Calu3 (cell line): ENCODE measurements at regions not wholly inside any gene's neighbourhood (a gene's known extent, or its start where the extent isn't known, plus 50 kb on each side); places are given as distances from the start of the nearest gene placed in this dataset.
A peak's percentile ranks its signal among the peaks of the same experiment; 100 is the strongest.

Source experiments
- BruUV-seq: library from RNA; stranded (reverse); fragments of 400-500 nt; replicated peaks from 2 replicates; lab custom pipeline; 2021; lab: Mats Ljungman, UMichigan
- CTCF ChIA-PET: fragments of 300-600 bp; sonication (Branson Sonifier 250); formaldehyde crosslinking; loops from one replicate; lab custom pipeline; 2022; ENCODE audit warnings: antibody characterized with exemption; lab: Charles Lee
- DNase-seq: peaks from one replicate; pipeline ENCODE4 v3.0.0; 2022
- H3K27ac Mint-ChIP-seq: one replicate; pipeline ENCODE4 v1.8.0; 2022; ENCODE audit warnings: mixed read lengths; ENCODE audit not compliant: unreplicated experiment
- H3K27me3 Mint-ChIP-seq: one replicate; pipeline ENCODE4 v1.8.0; 2022; ENCODE audit warnings: mixed read lengths; ENCODE audit not compliant: unreplicated experiment
- H3K36me3 Mint-ChIP-seq: one replicate; pipeline ENCODE4 v1.8.0; 2022; ENCODE audit warnings: mild to moderate bottlenecking, moderate library complexity, mixed read lengths; ENCODE audit not compliant: insufficient read depth, unreplicated experiment
- H3K4me1 Mint-ChIP-seq: one replicate; pipeline ENCODE4 v1.8.0; 2022; ENCODE audit warnings: mild to moderate bottlenecking, low read depth, mixed read lengths; ENCODE audit not compliant: unreplicated experiment
- H3K4me3 Mint-ChIP-seq: one replicate; pipeline ENCODE4 v1.8.0; 2022; ENCODE audit warnings: mild to moderate bottlenecking, low read depth, moderate library complexity, mixed read lengths; ENCODE audit not compliant: unreplicated experiment
- H3K9me3 Mint-ChIP-seq: one replicate; pipeline ENCODE4 v1.8.0; 2022; ENCODE audit warnings: low read depth, mixed read lengths; ENCODE audit not compliant: unreplicated experiment
- CTCF ChIP-seq: fragments of 200-600 bp; IDR thresholded peaks from one replicate; pipeline ENCODE4 v1.8.0; 2022; ENCODE audit warnings: antibody characterized with exemption; ENCODE audit not compliant: unreplicated experiment
- intact Hi-C: fragments of 100-400 bp; cut with micrococcal nuclease; formaldehyde crosslinking; loops from one replicate; pipeline ENCODE4 v1.10.0; 2022; ENCODE audit not compliant: unreplicated experiment

DNA sequence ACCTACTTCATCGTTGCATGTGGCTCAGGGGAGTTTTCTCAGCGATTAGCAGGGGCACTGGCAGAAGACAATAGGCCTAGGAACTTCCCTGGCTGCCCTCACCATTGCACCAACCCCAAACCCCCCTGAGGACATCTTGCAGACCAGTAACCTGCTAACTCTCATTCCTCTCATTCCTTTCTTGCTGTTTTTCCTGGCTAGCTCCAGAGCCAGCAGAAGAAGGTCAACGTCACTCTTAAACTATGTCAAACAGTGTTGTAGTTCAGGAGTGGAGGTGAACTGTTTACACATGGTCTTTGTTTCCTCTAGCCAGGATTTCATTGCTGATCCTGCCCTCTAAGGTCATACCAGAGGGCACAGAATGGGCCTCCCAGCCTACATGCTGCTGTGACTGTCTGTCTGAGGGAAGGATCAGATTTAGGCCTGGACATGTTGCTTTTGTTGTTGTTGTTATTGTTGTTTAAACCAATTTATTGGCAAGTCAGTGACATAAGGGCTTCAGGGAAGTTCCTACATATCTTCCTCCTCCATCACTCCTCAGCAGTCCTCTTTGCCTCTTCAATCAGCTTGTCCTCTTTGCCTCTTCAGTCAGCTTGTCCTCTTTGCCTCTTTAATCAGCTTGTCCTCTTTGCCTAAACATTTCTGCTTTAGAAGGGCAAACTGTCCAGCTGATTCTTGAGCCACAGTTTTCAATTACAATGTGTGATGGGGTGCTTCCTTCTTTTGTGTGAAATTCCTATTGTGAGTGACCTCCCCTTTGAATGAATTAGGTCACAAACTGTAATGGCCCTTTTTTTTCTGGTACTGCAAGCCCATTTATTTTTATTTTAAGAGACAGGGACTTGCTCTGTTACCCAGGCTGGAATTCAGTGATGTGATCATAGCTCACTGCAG lies 471.9 kb upstream of the TNP1 start:
- DNase-seq: peak; percentile 83
- peak overlapping the region; percentile 97 for H3K27ac Mint-ChIP-seq
- intact Hi-C loops: loop anchor here (1.0 to 5.0 kb wide), 7 partner anchors 54 to 633 kb away; no protein-coding TSS in a partner anchor

DNA sequence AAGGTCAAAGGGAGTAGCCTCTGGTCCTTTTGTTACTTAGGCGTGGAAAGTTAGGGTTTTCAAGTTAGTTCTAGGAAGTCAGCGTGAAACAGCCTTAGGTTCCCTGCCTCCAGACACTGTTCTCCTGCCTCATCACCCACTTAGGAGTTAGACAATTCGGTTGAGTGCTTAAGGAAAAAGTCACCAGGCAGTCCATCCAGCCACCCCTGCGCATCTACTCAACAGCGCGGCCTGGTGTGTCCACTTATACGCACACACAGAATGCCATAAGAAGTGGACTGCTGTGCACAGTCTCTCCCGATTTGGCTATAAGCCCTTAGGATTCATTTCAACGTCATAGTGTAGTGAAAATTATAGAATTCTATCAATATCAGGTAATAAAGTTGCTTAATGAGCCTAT lies 470.8 kb upstream of the TNP1 start:
- H3K4me1 Mint-ChIP-seq: peaks cover 84% of the 10 kb centered on the region
- H3K27me3 Mint-ChIP-seq: no peaks in the 10 kb centered on the region
- intact Hi-C loops: loop anchor here (1.0 to 5.0 kb wide), 5 partner anchors 53 to 632 kb away; no protein-coding TSS in a partner anchor
- no peaks in the 10 kb centered on the region for H3K9me3 Mint-ChIP-seq
- CTCF ChIA-PET: interaction anchor here (1.4 kb wide), 1 partner anchor 164 kb away, joined by 3 read pairs; no protein-coding TSS in a partner anchor
- TF ChIP-seq CTCF: no peak
- no TSS peak for BruUV-seq
- peak overlapping the region; percentile 97 for H3K27ac Mint-ChIP-seq
- no peak overlapping the region for H3K4me3 Mint-ChIP-seq
- H3K36me3 Mint-ChIP-seq: peaks cover 23% of the 10 kb centered on the region
- no peak for DNase-seq

More for the DNA sequence above, 471.9 kb upstream of the TNP1 start:
- TSS peak; percentile 42 for BruUV-seq
- no peaks in the 10 kb centered on the region for H3K9me3 Mint-ChIP-seq
- H3K4me3 Mint-ChIP-seq: peak overlapping the region; percentile 24
- H3K27me3 Mint-ChIP-seq: no peaks in the 10 kb centered on the region
- peaks cover 84% of the 10 kb centered on the region for H3K4me1 Mint-ChIP-seq
- no peak for TF ChIP-seq CTCF
- CTCF ChIA-PET: interaction anchor here (0.6 to 1.5 kb wide), 7 partner anchors 100 to 383 kb away, joined by 3 to 6 read pairs (median 3); no protein-coding TSS in a partner anchor
- peaks cover 23% of the 10 kb centered on the region for H3K36me3 Mint-ChIP-seq

GRCh38 chr2:217329023-217329431 lies 469.2 kb upstream of the TNP1 start:
- no peak for TF ChIP-seq CTCF
- CTCF ChIA-PET: interaction anchor here (0.6 to 0.8 kb wide), 3 partner anchors 9 to 223 kb away, joined by 3 to 4 read pairs (median 3); no protein-coding TSS in a partner anchor
- Mint-ChIP-seq H3K27me3 (no peaks in the 10 kb centered on the region), H3K4me1 (peaks cover 79% of the 10 kb centered on the region), H3K4me3 (no peak overlapping the region), H3K27ac (peak overlapping the region; percentile 97), H3K9me3 (peaks cover 1% of the 10 kb centered on the region), H3K36me3 (peaks cover 23% of the 10 kb centered on the region)
- intact Hi-C loops: loop anchor here (5.0 kb wide), 1 partner anchor 383 kb away; no protein-coding TSS in a partner anchor
- BruUV-seq: no TSS peak
- DNase-seq: no peak

DNA sequence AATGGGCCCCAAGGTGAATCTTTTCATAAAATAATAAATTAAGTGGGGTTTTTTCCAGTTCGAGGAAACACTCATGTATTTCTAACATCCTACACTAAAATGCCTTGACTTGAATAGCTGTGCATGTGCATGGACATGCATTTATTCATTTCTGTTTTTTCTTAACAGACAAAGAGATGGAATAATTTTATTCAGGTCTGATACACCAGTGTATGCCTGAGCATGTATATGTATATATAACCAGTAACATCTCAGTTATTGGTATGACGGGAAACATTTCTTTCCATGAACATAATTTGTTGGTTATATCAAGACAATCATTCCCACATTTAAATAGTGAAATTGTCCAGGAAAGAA lies 468.7 kb upstream of the TNP1 start:
- intact Hi-C loops: loop anchor here (5.0 kb wide), 1 partner anchor 384 kb away; no protein-coding TSS in a partner anchor
- no peaks in the 10 kb centered on the region for H3K27me3 Mint-ChIP-seq
- peaks cover 23% of the 10 kb centered on the region for H3K36me3 Mint-ChIP-seq
- H3K4me3 Mint-ChIP-seq: no peak overlapping the region
- H3K4me1 Mint-ChIP-seq: peaks cover 75% of the 10 kb centered on the region
- H3K27ac Mint-ChIP-seq: no peak overlapping the region
- no peak for DNase-seq
- peaks cover 3% of the 10 kb centered on the region for H3K9me3 Mint-ChIP-seq
- no peak for TF ChIP-seq CTCF
- BruUV-seq: no TSS peak
- CTCF ChIA-PET: interaction anchor here (0.6 to 0.7 kb wide), 2 partner anchors 11 to 223 kb away, joined by 3 read pairs; no protein-coding TSS in a partner anchor
